ENCODE measurements at regions not wholly inside any gene's neighbourhood (a gene's known extent, or its start where the extent isn't known, plus 50 kb on each side); places are given as distances from the start of the nearest gene placed in this dataset.

- TF ChIP-seq, protein P1, sequence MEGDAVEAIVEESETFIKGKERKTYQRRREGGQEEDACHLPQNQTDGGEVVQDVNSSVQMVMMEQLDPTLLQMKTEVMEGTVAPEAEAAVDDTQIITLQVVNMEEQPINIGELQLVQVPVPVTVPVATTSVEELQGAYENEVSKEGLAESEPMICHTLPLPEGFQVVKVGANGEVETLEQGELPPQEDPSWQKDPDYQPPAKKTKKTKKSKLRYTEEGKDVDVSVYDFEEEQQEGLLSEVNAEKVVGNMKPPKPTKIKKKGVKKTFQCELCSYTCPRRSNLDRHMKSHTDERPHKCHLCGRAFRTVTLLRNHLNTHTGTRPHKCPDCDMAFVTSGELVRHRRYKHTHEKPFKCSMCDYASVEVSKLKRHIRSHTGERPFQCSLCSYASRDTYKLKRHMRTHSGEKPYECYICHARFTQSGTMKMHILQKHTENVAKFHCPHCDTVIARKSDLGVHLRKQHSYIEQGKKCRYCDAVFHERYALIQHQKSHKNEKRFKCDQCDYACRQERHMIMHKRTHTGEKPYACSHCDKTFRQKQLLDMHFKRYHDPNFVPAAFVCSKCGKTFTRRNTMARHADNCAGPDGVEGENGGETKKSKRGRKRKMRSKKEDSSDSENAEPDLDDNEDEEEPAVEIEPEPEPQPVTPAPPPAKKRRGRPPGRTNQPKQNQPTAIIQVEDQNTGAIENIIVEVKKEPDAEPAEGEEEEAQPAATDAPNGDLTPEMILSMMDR (IDR thresholded peaks at IDR 0.05): no peak
- TF ChIP-seq POLR2AphosphoS5 (IDR thresholded peaks at IDR 0.05; ENCODE audit: insufficient read depth in 1 of 2, low read depth in 1 of 2): no peak
- no peak for TF ChIP-seq POLR2A (IDR thresholded peaks at IDR 0.05)
Measured at GRCh38 chr6:104632588-104632987, 227.1 kb downstream of the HACE1 start.
